ENCODE measurements at regions not wholly inside any gene's neighbourhood (a gene's known extent, or its start where the extent isn't known, plus 50 kb on each side); places are given as distances from the start of the nearest gene placed in this dataset.
"Not testable (repeated sequence)": the region's sequence is repeated elsewhere in the genome, so short reads cannot be mapped to it uniquely, and the experiment has no call there.

GRCh38 chr1:189149547-189150375 lies 1327.9 kb downstream of the BRINP3 start:
- no peak for DNase-seq (ENCODE audit: low read depth, low spot score)

GRCh38 chr1:189150624-189151023 lies 1327.0 kb downstream of the BRINP3 start:
- DNase-seq (ENCODE audit: low read depth, low spot score), result no peak

- no peak for DNase-seq (ENCODE audit: low read depth, low spot score)
These were observed 1326.3 kb downstream of the BRINP3 start for GRCh38 chr1:189151361-189151760.

- no peak for DNase-seq (ENCODE audit: low read depth, low spot score)
These were observed 1325.0 kb downstream of the BRINP3 start for GRCh38 chr1:189152685-189153084.

GRCh38 chr1:189158155-189158554 lies 1319.5 kb downstream of the BRINP3 start:
- no peak for DNase-seq (ENCODE audit: low read depth, low spot score)

GRCh38 chr1:189175889-189176288 lies 1301.8 kb downstream of the BRINP3 start:
- no peak for DNase-seq (ENCODE audit: low read depth, low spot score)

- no peak for DNase-seq (ENCODE audit: low read depth, low spot score)
These were observed 1297.6 kb downstream of the BRINP3 start for GRCh38 chr1:189180057-189180456.

- DNase-seq (ENCODE audit: low read depth, low spot score), result no peak
These were observed 1292.6 kb downstream of the BRINP3 start for GRCh38 chr1:189185097-189185496.

- no peak for DNase-seq (ENCODE audit: low read depth, low spot score)
These were observed 1284.7 kb downstream of the BRINP3 start for GRCh38 chr1:189192741-189193520.

GRCh38 chr1:189205863-189206262 lies 1271.8 kb downstream of the BRINP3 start:
- no peak for DNase-seq (ENCODE audit: low read depth, low spot score)

- DNase-seq (ENCODE audit: low read depth, low spot score), result no peak
These were observed 1271.0 kb downstream of the BRINP3 start for GRCh38 chr1:189206617-189207016.

GRCh38 chr1:189211742-189212141 lies 1265.9 kb downstream of the BRINP3 start:
- no peak for DNase-seq (ENCODE audit: low read depth, low spot score)

- DNase-seq (ENCODE audit: low read depth, low spot score), result no peak
These were observed 1265.1 kb downstream of the BRINP3 start for GRCh38 chr1:189212606-189213005.

- DNase-seq (ENCODE audit: low read depth, low spot score), result no peak
These were observed 1260.8 kb downstream of the BRINP3 start for GRCh38 chr1:189216886-189217285.

GRCh38 chr1:189217646-189218045 lies 1260.0 kb downstream of the BRINP3 start:
- no peak for DNase-seq (ENCODE audit: low read depth, low spot score)

- DNase-seq (ENCODE audit: low read depth, low spot score), result no peak
These were observed 1256.9 kb downstream of the BRINP3 start for GRCh38 chr1:189220750-189221149.

- DNase-seq (ENCODE audit: low read depth, low spot score), result not testable (repeated sequence)
These were observed 1251.9 kb downstream of the BRINP3 start for GRCh38 chr1:189225794-189226145.

- no peak for DNase-seq (ENCODE audit: low read depth, low spot score)
These were observed 1250.9 kb downstream of the BRINP3 start for GRCh38 chr1:189226779-189227178.

- no peak for DNase-seq (ENCODE audit: low read depth, low spot score)
These were observed 1240.7 kb downstream of the BRINP3 start for GRCh38 chr1:189237008-189237407.

GRCh38 chr1:189253601-189254350 lies 1223.9 kb downstream of the BRINP3 start:
- no peak for DNase-seq (ENCODE audit: low read depth, low spot score)

- DNase-seq (ENCODE audit: low read depth, low spot score), result not testable (repeated sequence)
These were observed 1216.5 kb downstream of the BRINP3 start for GRCh38 chr1:189261128-189261527.

GRCh38 chr1:189269011-189269410 lies 1208.7 kb downstream of the BRINP3 start:
- DNase-seq (ENCODE audit: low read depth, low spot score), result no peak

Measured in pulmonary artery endothelial cell (primary cell).